ENCODE measurements at regions not wholly inside any gene's neighbourhood (a gene's known extent, or its start where the extent isn't known, plus 50 kb on each side); places are given as distances from the start of the nearest gene placed in this dataset.
"Not testable (repeated sequence)": the region's sequence is repeated elsewhere in the genome, so short reads cannot be mapped to it uniquely, and the experiment has no call there.

DNA sequence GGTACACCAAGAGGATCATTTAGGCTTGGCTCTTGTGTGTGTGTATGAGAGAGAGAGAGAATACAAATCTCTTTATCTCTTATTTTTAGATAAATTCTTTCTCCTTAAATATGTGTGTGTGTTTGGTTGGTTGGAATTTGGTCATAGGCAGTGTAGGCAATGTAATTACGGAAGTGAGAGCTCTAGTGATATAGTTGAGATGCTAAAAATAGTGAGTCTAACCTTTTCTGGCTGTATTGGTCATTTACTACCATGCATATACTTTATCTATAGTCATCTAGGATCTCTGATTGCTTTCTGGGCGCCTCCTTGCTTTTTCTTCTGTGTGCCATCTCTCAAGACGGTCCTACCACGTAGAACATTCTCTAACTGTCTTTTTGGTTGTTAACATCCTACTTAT is 250.2 kb downstream of the NUF2 start:
- Histone ChIP-seq H3K4me1 (ENCODE audit: control insufficient read depth, insufficient read depth, low read length, poor library complexity, severe bottlenecking) (no peaks in the 10 kb centered on the region), H3K27ac (ENCODE audit: low read depth, low read length, severe bottlenecking) (no peak overlapping the region), H3K9me3 (ENCODE audit: control insufficient read depth, low read length) (no peaks in the 10 kb centered on the region), H3K36me3 (ENCODE audit: control insufficient read depth, insufficient read depth, low read length) (no peaks in the 10 kb centered on the region), H3K4me3 (ENCODE audit: extremely low read depth, insufficient read depth, low read length, poor library complexity, severe bottlenecking) (no peak overlapping the region)
- 96 to 100% methylated on average over 3 to 4 of the region's 4 CpGs for WGBS, 2 experiments (ENCODE audit: insufficient coverage in 2 of 2)

DNA sequence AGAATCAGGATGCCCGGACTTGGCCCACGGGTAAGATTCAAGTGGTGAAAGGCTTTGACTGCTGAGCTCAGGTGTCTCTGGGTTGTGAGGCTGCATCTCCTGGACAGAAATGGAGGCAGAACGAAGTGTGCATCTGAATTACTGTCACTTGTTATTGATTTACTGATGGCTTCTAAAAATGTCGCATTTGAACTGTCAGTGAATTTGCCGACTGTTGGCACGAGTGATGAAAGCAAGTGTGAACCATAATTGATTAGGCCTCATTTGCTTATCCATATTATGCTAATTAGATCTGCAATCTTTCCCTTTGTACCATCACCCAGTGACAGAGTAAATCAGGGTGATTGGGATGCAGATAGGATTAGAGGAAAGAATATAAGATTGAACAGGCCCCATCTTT is 252.4 kb downstream of the NUF2 start:
- H3K27ac ChIP-seq (ENCODE audit: low read depth, low read length, severe bottlenecking), result no peak overlapping the region
- H3K36me3 ChIP-seq (ENCODE audit: control insufficient read depth, insufficient read depth, low read length), result no peaks in the 10 kb centered on the region
- H3K4me1 ChIP-seq (ENCODE audit: control insufficient read depth, insufficient read depth, low read length, poor library complexity, severe bottlenecking), result no peaks in the 10 kb centered on the region
- 94 to 95% methylated on average over 3 to 6 of the region's 6 CpGs for WGBS, 2 experiments (ENCODE audit: insufficient coverage in 2 of 2)
- H3K9me3 ChIP-seq (ENCODE audit: control insufficient read depth, low read length), result no peaks in the 10 kb centered on the region
- no peak overlapping the region for H3K4me3 ChIP-seq (ENCODE audit: extremely low read depth, insufficient read depth, low read length, poor library complexity, severe bottlenecking)

- H3K36me3 ChIP-seq (ENCODE audit: control insufficient read depth, insufficient read depth, low read length), result no peaks in the 10 kb centered on the region
- no peak overlapping the region for H3K27ac ChIP-seq (ENCODE audit: low read depth, low read length, severe bottlenecking)
- WGBS, 2 experiments (ENCODE audit: insufficient coverage in 2 of 2), result 78 to 100% methylated on average over 1 to 2 of the region's 3 CpGs
- H3K9me3 ChIP-seq (ENCODE audit: control insufficient read depth, low read length), result no peaks in the 10 kb centered on the region
- no peak overlapping the region for H3K4me3 ChIP-seq (ENCODE audit: extremely low read depth, insufficient read depth, low read length, poor library complexity, severe bottlenecking)
- no peaks in the 10 kb centered on the region for H3K4me1 ChIP-seq (ENCODE audit: control insufficient read depth, insufficient read depth, low read length, poor library complexity, severe bottlenecking)
These were observed 259.2 kb downstream of the NUF2 start for GRCh38 chr1:163580926-163581325.

- Histone ChIP-seq H3K4me3 (ENCODE audit: extremely low read depth, insufficient read depth, low read length, poor library complexity, severe bottlenecking) (no peak overlapping the region), H3K36me3 (ENCODE audit: control insufficient read depth, insufficient read depth, low read length) (no peaks in the 10 kb centered on the region), H3K4me1 (ENCODE audit: control insufficient read depth, insufficient read depth, low read length, poor library complexity, severe bottlenecking) (no peaks in the 10 kb centered on the region), H3K27ac (ENCODE audit: low read depth, low read length, severe bottlenecking) (no peak overlapping the region), H3K9me3 (ENCODE audit: control insufficient read depth, low read length) (no peaks in the 10 kb centered on the region)
- no CpG with 5 or more reads among the region's 4 CpGs for WGBS, 2 experiments (ENCODE audit: insufficient coverage in 2 of 2)
These were observed 262.0 kb downstream of the NUF2 start for GRCh38 chr1:163583661-163584181.

DNA sequence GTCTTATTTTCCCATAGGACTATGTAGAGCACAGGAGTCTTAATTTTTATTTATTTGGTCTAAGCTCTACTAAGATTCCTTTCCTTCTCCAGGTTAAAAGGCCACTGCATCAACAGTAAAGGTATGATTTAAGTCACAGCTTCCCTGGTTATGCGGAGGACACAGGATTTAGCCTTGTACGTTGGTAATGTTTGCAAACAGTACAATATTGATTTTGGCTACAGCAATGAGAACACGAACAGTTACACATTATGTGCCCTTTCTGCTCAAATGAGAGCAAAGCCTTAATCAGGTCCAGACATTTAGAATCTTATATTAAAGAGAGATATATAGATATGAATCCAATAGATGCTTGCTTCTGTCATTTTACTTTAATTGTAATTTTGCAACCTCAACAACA is 264.0 kb downstream of the NUF2 start:
- no peaks in the 10 kb centered on the region for H3K4me1 ChIP-seq (ENCODE audit: control insufficient read depth, insufficient read depth, low read length, poor library complexity, severe bottlenecking)
- WGBS, 2 experiments (ENCODE audit: insufficient coverage in 2 of 2), result 94% methylated on average over 2 of the region's 3 CpGs; no CpG with 5 or more reads in 1 of the 2 experiments
- H3K9me3 ChIP-seq (ENCODE audit: control insufficient read depth, low read length), result no peaks in the 10 kb centered on the region
- H3K27ac ChIP-seq (ENCODE audit: low read depth, low read length, severe bottlenecking), result no peak overlapping the region
- H3K36me3 ChIP-seq (ENCODE audit: control insufficient read depth, insufficient read depth, low read length), result no peaks in the 10 kb centered on the region
- H3K4me3 ChIP-seq (ENCODE audit: extremely low read depth, insufficient read depth, low read length, poor library complexity, severe bottlenecking), result no peak overlapping the region

DNA sequence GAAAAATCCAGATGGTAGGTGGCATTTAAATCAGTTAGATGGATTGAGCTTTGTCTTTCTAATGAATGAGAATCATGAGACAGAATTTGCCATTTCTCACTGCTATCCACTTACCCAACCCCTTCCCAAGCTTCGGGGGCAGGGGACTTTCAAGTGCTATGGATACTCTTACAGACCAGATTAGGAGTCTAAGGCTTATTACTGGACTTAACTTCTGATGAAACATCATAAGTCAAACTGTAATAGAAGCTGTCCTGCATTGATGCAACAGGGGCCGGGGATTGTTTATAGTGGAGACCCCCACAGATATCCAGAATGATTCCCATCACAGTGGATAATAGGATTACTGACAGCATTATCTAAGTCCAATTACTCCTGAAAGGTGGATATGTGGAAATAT is 267.0 kb downstream of the NUF2 start:
- H3K4me3 ChIP-seq (ENCODE audit: extremely low read depth, insufficient read depth, low read length, poor library complexity, severe bottlenecking), result no peak overlapping the region
- no CpG with 5 or more reads among the region's 2 CpGs for WGBS, 2 experiments (ENCODE audit: insufficient coverage in 2 of 2)

GRCh38 chr1:163589735-163590134 is 268.0 kb downstream of the NUF2 start:
- H3K9me3 ChIP-seq (ENCODE audit: control insufficient read depth, low read length), result no peaks in the 10 kb centered on the region
- no peaks in the 10 kb centered on the region for H3K4me1 ChIP-seq (ENCODE audit: control insufficient read depth, insufficient read depth, low read length, poor library complexity, severe bottlenecking)
- no CpG with 5 or more reads among the region's 2 CpGs for WGBS, 2 experiments (ENCODE audit: insufficient coverage in 2 of 2)
- H3K36me3 ChIP-seq (ENCODE audit: control insufficient read depth, insufficient read depth, low read length), result no peaks in the 10 kb centered on the region
- H3K4me3 ChIP-seq (ENCODE audit: extremely low read depth, insufficient read depth, low read length, poor library complexity, severe bottlenecking), result no peak overlapping the region
- no peak overlapping the region for H3K27ac ChIP-seq (ENCODE audit: low read depth, low read length, severe bottlenecking)

More for the DNA sequence above, 267.0 kb downstream of the NUF2 start:
- Histone ChIP-seq H3K27ac (ENCODE audit: low read depth, low read length, severe bottlenecking) (no peak overlapping the region), H3K9me3 (ENCODE audit: control insufficient read depth, low read length) (no peaks in the 10 kb centered on the region), H3K4me1 (ENCODE audit: control insufficient read depth, insufficient read depth, low read length, poor library complexity, severe bottlenecking) (no peaks in the 10 kb centered on the region), H3K36me3 (ENCODE audit: control insufficient read depth, insufficient read depth, low read length) (no peaks in the 10 kb centered on the region)

GRCh38 chr1:163591131-163591530 is 269.4 kb downstream of the NUF2 start:
- H3K27ac ChIP-seq (ENCODE audit: low read depth, low read length, severe bottlenecking); H3K9me3 ChIP-seq (ENCODE audit: control insufficient read depth, low read length); H3K4me3 ChIP-seq (ENCODE audit: extremely low read depth, insufficient read depth, low read length, poor library complexity, severe bottlenecking); H3K4me1 ChIP-seq (ENCODE audit: control insufficient read depth, insufficient read depth, low read length, poor library complexity, severe bottlenecking); H3K36me3 ChIP-seq (ENCODE audit: control insufficient read depth, insufficient read depth, low read length): not testable (repeated sequence)
- 94 to 100% methylated on average over 2 of the region's 2 CpGs for WGBS, 2 experiments (ENCODE audit: insufficient coverage in 2 of 2)

- not testable (repeated sequence) for H3K36me3 ChIP-seq (ENCODE audit: control insufficient read depth, insufficient read depth, low read length); H3K4me1 ChIP-seq (ENCODE audit: control insufficient read depth, insufficient read depth, low read length, poor library complexity, severe bottlenecking); H3K27ac ChIP-seq (ENCODE audit: low read depth, low read length, severe bottlenecking); H3K9me3 ChIP-seq (ENCODE audit: control insufficient read depth, low read length); H3K4me3 ChIP-seq (ENCODE audit: extremely low read depth, insufficient read depth, low read length, poor library complexity, severe bottlenecking)
- WGBS, 2 experiments (ENCODE audit: insufficient coverage in 2 of 2), result 72 to 100% methylated on average over 1 to 3 of the region's 3 CpGs
These were observed 270.9 kb downstream of the NUF2 start for GRCh38 chr1:163592623-163593022.

DNA sequence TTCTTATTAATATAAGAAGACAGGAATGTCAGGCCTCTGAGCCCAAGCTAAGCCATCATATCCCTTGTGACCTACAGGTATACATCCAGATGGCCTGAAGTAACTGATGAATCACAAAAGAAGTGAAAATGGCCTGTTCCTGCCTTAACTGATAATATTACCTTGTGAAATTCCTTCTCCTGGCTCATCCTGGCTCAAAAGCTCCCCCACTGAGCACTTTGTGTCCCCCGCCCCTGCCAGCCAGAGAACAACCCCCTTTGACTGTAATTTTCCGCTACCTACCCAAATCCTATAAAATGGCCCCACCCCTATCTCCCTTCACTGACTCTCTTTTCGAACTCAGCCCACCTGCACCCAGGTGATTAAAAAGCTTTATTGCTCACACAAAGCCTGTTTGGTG is 274.4 kb downstream of the NUF2 start:
- no CpG with 5 or more reads among the region's 3 CpGs for WGBS, 2 experiments (ENCODE audit: insufficient coverage in 2 of 2)
- H3K27ac ChIP-seq (ENCODE audit: low read depth, low read length, severe bottlenecking); H3K36me3 ChIP-seq (ENCODE audit: control insufficient read depth, insufficient read depth, low read length); H3K4me3 ChIP-seq (ENCODE audit: extremely low read depth, insufficient read depth, low read length, poor library complexity, severe bottlenecking); H3K9me3 ChIP-seq (ENCODE audit: control insufficient read depth, low read length); H3K4me1 ChIP-seq (ENCODE audit: control insufficient read depth, insufficient read depth, low read length, poor library complexity, severe bottlenecking): not testable (repeated sequence)

- H3K27ac ChIP-seq (ENCODE audit: low read depth, low read length, severe bottlenecking), result no peak overlapping the region
- H3K9me3 ChIP-seq (ENCODE audit: control insufficient read depth, low read length), result no peaks in the 10 kb centered on the region
These were observed 274.9 kb downstream of the NUF2 start for GRCh38 chr1:163596541-163597258.

More at GRCh38 chr1:163596541-163597258, 274.9 kb downstream of the NUF2 start:
- no peak overlapping the region for H3K4me3 ChIP-seq (ENCODE audit: extremely low read depth, insufficient read depth, low read length, poor library complexity, severe bottlenecking)
- H3K4me1 ChIP-seq (ENCODE audit: control insufficient read depth, insufficient read depth, low read length, poor library complexity, severe bottlenecking), result peaks cover 4% of the 10 kb centered on the region
- WGBS, 2 experiments (ENCODE audit: insufficient coverage in 2 of 2), result 57 to 63% methylated on average over 1 to 2 of the region's 5 CpGs
- H3K36me3 ChIP-seq (ENCODE audit: control insufficient read depth, insufficient read depth, low read length), result no peaks in the 10 kb centered on the region
